ENCODE measurements at regions not wholly inside any gene's neighbourhood (a gene's known extent, or its start where the extent isn't known, plus 50 kb on each side); places are given as distances from the start of the nearest gene placed in this dataset.
"Not testable (repeated sequence)": the region's sequence is repeated elsewhere in the genome, so short reads cannot be mapped to it uniquely, and the experiment has no call there.

DNA sequence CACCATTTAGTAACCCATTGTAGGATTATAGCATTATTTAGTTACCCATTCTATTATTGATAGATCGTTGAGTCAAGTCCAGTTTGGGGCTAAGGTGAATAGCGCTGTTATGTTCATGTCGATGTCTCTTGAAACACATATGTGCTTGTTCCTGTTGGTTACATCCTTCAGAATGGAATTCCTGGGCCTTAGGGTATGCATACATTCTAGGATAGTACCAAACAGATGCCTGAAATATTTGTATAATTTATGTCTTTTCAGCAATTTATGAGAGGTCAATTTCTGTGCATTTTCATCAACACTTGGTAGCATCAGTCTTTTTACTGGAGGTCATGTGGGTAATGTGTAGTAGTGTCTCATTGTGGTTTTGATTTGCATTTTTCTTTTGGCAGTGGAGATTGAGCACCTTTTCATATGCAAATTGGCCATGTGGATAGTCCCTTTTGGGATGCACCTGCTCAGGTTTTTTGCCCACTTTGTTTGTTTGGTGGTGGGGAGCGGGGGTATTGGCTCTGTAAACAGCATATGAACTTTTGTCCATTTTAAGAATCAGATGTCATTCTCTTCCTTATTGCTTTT, 104.2 kb downstream of the CDRT15L2 start:
- DNase-seq: not testable (repeated sequence)

DNA sequence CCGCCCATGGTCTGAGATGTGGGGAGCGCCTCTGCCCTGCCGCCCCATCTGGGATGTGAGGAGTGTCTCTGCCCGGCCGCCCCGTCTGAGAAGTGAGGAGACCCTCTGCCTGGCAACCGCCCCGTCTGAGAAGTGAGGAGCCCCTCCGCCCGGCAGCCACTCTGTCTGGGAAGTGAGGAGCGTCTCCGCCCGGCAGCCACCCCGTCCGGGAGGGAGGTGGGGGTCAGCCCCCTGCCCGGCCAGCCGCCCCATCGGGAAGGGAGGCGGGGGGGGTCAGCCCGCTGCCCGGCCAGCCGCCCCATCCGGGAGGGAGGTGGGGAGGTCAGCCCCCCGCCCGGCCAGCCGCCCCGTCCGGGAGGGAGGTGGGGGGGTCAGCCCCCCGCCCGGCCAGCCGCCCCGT, 105.5 kb downstream of the CDRT15L2 start:
- not testable (repeated sequence) for DNase-seq

- not testable (repeated sequence) for DNase-seq
Observed at GRCh38 chr17:20687584-20687983, 108.1 kb downstream of the CDRT15L2 start.

- DNase-seq: not testable (repeated sequence)
Observed at GRCh38 chr17:20689170-20689749, 109.7 kb downstream of the CDRT15L2 start.

- not testable (repeated sequence) for DNase-seq
Observed at GRCh38 chr17:20692706-20693105, 113.2 kb downstream of the CDRT15L2 start.

GRCh38 chr17:20695871-20696270, 116.3 kb downstream of the CDRT15L2 start:
- DNase-seq: not testable (repeated sequence)

DNA sequence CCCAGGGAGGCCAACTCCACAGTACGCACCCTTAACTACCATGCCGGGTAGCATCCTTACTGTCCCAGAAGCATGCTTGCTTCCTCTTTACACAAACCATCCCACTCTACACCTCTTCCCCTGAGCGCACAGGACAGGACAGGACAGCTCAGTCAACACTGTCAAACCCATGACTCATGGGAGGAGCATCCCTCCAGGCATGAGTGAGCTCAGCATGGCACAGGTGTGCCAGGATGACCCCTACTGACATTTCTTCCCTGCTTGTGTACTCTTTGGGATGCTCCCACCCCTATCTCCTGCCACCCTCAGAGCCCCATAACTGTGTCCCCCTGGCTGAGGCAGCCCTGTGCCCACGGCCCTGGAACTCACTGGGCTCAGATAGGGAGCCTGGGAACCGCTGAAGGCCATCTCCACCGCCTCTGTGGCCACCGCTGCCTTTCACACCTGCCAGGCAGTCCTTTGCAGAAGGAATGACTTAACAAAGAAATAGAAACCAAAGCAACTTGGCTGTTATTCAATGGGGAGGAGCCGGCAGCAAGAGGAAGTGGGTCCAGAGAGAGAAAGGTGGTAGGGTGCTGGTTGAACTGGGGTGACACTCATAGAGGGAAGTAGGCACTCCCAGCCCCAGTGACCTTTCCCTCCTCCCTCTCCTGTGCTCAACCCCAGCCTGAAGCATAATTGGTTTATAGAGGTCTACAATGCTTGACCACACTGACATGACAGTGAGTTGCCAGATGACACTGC, 119.1 kb downstream of the CDRT15L2 start:
- DNase-seq: not testable (repeated sequence)

- not testable (repeated sequence) for DNase-seq
Observed at GRCh38 chr17:20700528-20700927, 121.0 kb downstream of the CDRT15L2 start.

GRCh38 chr17:20701366-20701765, 121.8 kb downstream of the CDRT15L2 start:
- not testable (repeated sequence) for DNase-seq

DNA sequence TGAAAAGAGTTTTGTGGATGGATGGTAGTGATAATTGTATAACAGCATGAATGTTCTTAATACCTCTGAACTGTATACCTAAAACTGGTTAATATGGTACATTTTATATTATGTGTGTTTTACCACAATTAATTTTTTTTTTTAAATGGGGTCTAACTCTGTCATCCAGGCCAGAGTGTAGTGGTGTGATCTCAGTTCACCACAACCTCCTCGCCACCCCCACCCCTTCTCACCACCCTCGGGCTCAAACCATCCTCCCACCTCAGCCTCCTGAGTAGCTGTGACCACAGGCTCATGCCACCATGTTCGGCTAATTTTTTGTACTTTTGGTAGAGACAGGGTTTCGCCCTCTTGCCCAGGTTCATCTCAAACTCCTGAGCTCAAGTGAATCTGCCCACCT, 123.2 kb downstream of the CDRT15L2 start:
- no peak for DNase-seq

DNA sequence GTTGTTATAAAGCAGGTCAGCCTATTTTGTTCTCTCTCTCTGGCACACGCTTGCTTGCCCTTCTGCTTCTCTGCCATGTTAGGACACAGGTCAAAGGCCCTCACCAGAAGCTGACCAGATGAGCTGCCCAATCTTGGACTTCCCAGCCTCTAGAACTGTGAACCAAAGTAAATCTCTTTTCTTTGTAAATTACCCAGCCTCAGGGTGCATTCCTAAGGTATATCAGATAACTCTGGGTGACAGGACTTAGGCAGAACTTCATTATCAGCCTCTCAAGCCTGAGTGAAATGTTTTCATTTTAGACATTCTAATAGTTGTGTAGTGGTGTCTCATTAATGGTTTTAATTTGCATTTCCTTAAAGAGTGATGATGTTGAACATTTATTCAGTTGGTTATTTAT, 124.3 kb downstream of the CDRT15L2 start:
- no peak for DNase-seq

- not testable (repeated sequence) for DNase-seq
Observed at GRCh38 chr17:20705186-20705585, 125.7 kb downstream of the CDRT15L2 start.

DNA sequence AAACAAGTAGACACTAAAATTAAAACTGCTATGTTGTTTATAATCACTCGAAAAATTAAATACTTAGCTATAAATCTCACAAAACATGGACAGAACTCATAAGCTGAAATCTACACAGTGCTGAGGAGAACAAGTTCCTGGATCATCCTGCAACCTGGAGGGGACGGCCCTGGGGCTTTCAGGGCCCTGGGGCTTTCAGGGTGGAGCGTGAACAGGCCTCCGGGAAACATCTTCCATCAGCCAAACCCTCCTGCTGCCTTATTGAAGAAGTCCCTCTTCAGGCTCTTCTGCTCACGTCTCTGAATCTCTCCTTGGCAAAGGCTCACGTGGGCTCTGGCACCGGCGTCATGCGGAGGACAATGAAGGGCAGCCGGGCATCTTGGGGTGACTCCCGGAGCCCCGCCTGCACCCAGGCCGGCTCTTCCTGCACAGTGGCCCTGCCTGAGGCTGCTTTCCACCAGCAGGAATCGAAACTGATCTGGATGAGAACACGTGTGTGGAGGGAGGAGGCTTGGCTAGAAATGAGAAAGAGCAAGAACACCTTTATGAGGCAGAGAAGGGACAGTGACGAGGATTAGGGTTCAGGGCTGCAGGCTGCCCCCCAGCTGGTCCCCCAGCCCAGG, 127.3 kb downstream of the CDRT15L2 start:
- no peak for DNase-seq

DNA sequence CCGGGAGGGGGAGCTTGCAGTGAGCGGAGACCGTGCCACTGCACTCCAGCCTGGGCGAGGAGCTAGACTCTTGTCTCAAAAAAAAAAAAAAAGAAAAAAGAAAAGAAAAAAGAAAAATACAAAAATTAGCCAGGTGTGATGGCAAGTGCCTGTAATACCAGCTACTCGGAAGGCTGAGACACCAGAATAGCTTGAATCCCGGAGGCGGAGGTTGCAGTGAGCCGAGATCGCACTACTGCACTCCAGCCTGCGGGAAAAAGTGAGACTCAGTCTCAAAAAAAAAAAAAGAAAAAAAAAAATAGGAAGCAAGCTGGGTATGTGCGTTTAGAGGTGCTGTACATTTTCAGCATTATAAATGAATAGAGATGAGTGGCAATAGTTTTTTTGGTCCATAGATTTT, 129.3 kb downstream of the CDRT15L2 start:
- DNase-seq: not testable (repeated sequence)

GRCh38 chr17:20716481-20716880, 137.0 kb downstream of the CDRT15L2 start:
- not testable (repeated sequence) for DNase-seq

GRCh38 chr17:20721171-20721570, 141.6 kb downstream of the CDRT15L2 start:
- no peak for DNase-seq

GRCh38 chr17:20724391-20724790, 144.9 kb downstream of the CDRT15L2 start:
- DNase-seq: not testable (repeated sequence)

- not testable (repeated sequence) for DNase-seq
Observed at GRCh38 chr17:20727201-20727600, 147.7 kb downstream of the CDRT15L2 start.

- no peak for DNase-seq
Observed at GRCh38 chr17:20728181-20728580, 148.7 kb downstream of the CDRT15L2 start.

DNA sequence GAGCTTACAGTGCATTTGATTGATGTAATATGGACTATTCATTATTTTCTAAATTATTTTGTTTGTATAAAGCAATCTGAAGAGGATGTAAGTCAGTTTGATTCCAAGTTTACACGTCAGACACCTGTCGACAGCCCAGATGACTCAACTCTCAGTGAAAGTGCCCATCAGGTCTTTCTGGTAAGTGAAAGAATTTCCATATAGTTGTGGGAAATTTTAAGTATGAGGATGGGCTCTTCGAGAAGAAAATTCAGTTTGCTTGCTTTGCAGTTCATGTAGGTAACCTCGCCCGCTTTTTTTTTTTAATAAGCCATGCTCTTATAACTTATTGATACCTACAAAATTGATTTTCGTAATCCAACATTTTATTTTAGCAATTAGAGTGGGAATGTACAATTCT, 151.6 kb downstream of the CDRT15L2 start:
- not testable (repeated sequence) for DNase-seq

DNA sequence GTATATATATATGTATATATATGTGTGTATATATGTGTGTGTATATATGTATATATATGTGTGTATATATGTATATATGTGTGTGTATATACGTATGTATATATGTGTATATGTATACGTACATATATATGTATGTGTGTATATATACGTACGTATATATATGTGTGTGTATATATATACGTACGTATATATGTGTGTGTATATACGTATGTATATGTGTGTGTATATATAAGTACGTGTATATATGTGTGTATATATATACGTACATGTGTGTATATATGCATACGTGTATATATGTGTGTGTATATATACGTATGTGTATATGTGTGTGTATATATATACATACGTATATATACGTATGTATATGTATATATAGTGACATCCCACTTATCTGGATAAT, 154.4 kb downstream of the CDRT15L2 start:
- no peak for DNase-seq

- DNase-seq: no peak
Observed at GRCh38 chr17:20735796-20736195, 156.3 kb downstream of the CDRT15L2 start.

GRCh38 chr17:20737636-20738035, 158.1 kb downstream of the CDRT15L2 start:
- not testable (repeated sequence) for DNase-seq
